ENCODE measurements at regions not wholly inside any gene's neighbourhood (a gene's known extent, or its start where the extent isn't known, plus 50 kb on each side); places are given as distances from the start of the nearest gene placed in this dataset.
"Not testable (repeated sequence)": the region's sequence is repeated elsewhere in the genome, so short reads cannot be mapped to it uniquely, and the experiment has no call there.

DNA sequence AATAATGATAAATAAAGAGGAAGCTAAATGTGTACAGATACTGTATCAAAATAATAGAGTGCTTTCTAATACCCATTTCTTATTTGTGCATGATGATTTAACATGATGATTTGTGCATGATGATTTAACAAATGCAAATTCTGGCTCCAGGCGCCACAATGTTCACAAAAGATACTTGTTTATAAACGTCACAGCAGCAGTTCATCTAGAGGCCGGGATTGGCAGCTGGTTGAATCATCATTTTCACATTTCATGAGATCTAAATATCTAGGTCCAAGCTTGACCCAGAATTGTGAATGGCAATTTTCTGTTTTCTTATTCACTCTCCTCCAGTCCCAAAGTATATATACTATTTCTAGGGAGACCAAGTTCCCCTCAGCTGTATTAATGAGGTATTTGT, 322.0 kb downstream of the SUCLG1 start:
- ATAC-seq = no peak
- H3K9me3 ChIP-seq (ENCODE audit: control insufficient read depth, low read length, poor library complexity, severe bottlenecking) = no peaks in the 10 kb centered on the region
- no peaks in the 10 kb centered on the region for H3K4me1 Mint-ChIP-seq
- DNase-seq = no peak
- peaks cover 14% of the 10 kb centered on the region for H3K27me3 Mint-ChIP-seq
- H3K36me3 Mint-ChIP-seq (ENCODE audit: low read depth) = no peaks in the 10 kb centered on the region
- H3K27ac Mint-ChIP-seq = no peak overlapping the region
- H3K4me3 Mint-ChIP-seq = no peak overlapping the region

DNA sequence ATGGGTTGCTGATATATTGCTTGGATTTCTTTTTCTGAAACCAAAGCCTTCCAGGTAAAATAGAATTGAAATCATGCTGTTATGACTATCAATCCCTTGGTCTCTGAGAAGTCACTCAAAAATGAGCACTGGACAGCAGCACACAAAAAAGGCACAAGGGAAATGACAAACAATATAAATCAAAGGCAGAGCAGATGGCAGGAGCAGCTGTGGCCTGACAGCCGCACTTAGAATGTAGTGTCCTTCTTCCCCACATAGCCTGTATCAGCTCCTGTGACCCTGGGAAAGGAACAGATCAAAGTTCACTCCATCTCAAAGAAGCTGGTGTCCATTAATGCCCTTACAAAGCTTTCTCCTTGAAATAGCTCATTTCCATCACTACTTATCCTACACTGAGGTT, 326.7 kb downstream of the SUCLG1 start:
- no peak overlapping the region for H3K27ac Mint-ChIP-seq
- H3K4me3 Mint-ChIP-seq = no peak overlapping the region
- no peaks in the 10 kb centered on the region for H3K36me3 Mint-ChIP-seq (ENCODE audit: low read depth)
- ATAC-seq (no peak), DNase-seq (no peak)
- no peaks in the 10 kb centered on the region for H3K4me1 Mint-ChIP-seq
- peaks cover 10% of the 10 kb centered on the region for H3K27me3 Mint-ChIP-seq
- H3K9me3 ChIP-seq (ENCODE audit: control insufficient read depth, low read length, poor library complexity, severe bottlenecking) = no peaks in the 10 kb centered on the region

DNA sequence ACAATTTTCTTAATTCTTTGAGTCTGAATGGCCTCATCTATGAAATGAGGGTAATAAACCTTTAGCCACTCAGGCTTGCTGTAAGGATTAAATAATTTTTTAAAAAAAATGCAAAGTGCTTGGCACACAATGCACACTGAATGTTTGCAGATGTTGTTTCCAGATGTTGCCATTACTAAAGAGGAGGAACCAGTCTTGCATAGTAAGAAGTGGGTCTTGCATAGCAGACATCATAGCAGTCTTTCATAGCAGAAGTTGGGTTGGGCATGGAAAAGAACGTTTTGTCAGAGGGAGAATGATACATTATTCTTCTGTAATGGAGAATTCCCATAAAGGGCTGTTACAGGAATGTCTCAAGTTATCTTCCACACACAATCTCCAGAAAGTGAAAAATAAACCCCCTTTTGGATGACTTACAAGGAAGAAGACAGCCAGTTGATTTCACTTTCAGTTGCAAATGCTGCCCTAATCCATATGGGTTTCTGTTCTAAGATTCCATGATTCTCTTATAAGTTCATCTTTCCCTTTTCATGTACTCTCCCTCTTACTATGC, 327.7 kb downstream of the SUCLG1 start:
- Mint-ChIP-seq H3K27me3 (peaks cover 9% of the 10 kb centered on the region), H3K4me3 (no peak overlapping the region), H3K27ac (no peak overlapping the region), H3K36me3 (ENCODE audit: low read depth) (no peaks in the 10 kb centered on the region), H3K4me1 (no peaks in the 10 kb centered on the region)
- no peaks in the 10 kb centered on the region for H3K9me3 ChIP-seq (ENCODE audit: control insufficient read depth, low read length, poor library complexity, severe bottlenecking)
- ATAC-seq (no peak), DNase-seq (no peak)

DNA sequence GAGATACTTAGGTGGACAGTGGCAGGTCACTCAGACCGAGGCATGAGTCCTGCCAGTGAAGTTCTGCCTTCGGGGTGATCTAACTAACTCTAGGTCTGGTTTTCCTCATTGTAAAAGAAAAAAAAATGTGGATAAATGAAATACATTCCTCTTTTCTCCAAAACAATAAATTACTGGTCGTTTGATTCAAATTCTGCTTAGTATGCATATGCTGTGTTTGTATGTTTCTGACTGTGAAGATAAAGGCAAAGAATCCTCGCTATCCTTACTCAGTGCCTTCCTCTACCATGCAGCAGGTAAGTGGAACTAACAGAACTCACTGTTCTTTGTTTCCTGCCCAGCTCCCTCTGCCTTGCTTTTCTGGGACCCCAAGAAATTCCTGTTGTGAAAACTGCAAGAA, 330.1 kb downstream of the SUCLG1 start:
- no peak for DNase-seq
- peaks cover 7% of the 10 kb centered on the region for H3K27me3 Mint-ChIP-seq
- no peaks in the 10 kb centered on the region for H3K9me3 ChIP-seq (ENCODE audit: control insufficient read depth, low read length, poor library complexity, severe bottlenecking)
- ATAC-seq = no peak
- no peak overlapping the region for H3K27ac Mint-ChIP-seq
- peaks cover 2% of the 10 kb centered on the region for H3K36me3 Mint-ChIP-seq (ENCODE audit: low read depth)
- no peaks in the 10 kb centered on the region for H3K4me1 Mint-ChIP-seq
- no peak overlapping the region for H3K4me3 Mint-ChIP-seq

DNA sequence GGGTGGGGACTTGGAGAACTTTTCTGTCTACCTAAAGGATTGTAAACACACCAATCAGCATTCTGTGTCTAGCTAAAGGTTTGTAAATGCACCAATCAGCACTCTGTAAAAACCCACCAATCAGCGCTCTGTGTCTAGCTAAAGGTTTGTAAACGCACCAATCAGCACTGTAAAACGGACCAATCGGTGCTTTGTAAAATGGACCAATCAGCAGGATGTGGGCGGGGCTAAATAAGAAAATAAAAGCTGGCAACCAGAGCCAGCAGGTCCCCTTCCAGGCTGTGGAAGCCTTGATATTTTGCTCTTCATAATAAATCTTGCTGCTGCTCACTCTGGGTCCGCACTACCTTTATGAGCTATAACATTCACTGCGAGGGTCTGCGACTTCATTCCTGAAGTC, 331.3 kb downstream of the SUCLG1 start:
- H3K27me3 Mint-ChIP-seq = peaks cover 13% of the 10 kb centered on the region

DNA sequence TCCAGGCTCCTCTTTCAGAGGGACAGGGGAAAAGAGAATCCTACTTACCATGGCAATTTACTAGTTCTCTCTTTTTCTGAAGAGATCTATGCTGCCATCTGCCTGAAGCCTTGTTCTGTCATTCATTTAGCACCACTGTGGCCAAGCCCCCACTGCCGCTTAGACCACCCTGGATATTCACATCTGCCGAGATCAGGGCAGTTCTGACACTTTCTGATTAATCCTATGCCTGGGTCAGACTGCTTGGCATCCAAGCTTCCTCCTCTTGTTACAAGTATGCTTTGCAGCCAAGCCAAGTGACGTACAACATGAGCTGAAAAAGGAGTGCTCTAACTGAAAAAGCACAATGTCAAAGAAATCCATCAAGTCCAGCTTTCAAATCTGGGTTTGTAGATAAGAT, 332.6 kb downstream of the SUCLG1 start:
- no peaks in the 10 kb centered on the region for H3K9me3 ChIP-seq (ENCODE audit: control insufficient read depth, low read length, poor library complexity, severe bottlenecking)
- no peak overlapping the region for H3K27ac Mint-ChIP-seq
- H3K27me3 Mint-ChIP-seq = peaks cover 23% of the 10 kb centered on the region
- H3K4me1 Mint-ChIP-seq = no peaks in the 10 kb centered on the region
- no peak for DNase-seq
- H3K4me3 Mint-ChIP-seq = no peak overlapping the region
- no peak for ATAC-seq
- peaks cover 2% of the 10 kb centered on the region for H3K36me3 Mint-ChIP-seq (ENCODE audit: low read depth)

More for the DNA sequence above, 331.3 kb downstream of the SUCLG1 start:
- H3K9me3 ChIP-seq (ENCODE audit: control insufficient read depth, low read length, poor library complexity, severe bottlenecking); DNase-seq; H3K27ac Mint-ChIP-seq; H3K4me1 Mint-ChIP-seq; ATAC-seq; H3K4me3 Mint-ChIP-seq; H3K36me3 Mint-ChIP-seq (ENCODE audit: low read depth): not testable (repeated sequence)

DNA sequence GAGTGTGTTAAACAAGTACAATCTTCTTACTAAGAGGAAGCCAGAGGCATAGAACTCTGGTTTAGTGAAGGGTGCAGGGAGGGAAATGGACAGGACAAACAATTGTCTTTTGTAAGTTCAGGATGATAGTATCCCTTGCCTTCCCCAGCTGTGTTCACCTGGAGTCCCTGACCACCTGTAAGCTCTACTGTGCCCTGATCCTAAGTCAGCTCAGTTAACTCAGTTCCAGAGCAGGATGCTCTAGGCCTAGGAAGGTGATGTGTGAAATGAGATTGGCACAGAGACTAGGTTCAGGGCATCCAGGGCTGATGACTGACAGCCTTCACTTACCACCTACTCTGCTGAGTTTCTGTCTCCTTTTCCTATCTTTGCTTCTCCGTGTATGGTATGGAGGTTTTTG, 333.0 kb downstream of the SUCLG1 start:
- Mint-ChIP-seq H3K4me3 (no peak overlapping the region), H3K27me3 (peaks cover 27% of the 10 kb centered on the region), H3K27ac (no peak overlapping the region), H3K4me1 (no peaks in the 10 kb centered on the region), H3K36me3 (ENCODE audit: low read depth) (peaks cover 2% of the 10 kb centered on the region)
- no peak for DNase-seq
- no peaks in the 10 kb centered on the region for H3K9me3 ChIP-seq (ENCODE audit: control insufficient read depth, low read length, poor library complexity, severe bottlenecking)
- ATAC-seq = no peak

DNA sequence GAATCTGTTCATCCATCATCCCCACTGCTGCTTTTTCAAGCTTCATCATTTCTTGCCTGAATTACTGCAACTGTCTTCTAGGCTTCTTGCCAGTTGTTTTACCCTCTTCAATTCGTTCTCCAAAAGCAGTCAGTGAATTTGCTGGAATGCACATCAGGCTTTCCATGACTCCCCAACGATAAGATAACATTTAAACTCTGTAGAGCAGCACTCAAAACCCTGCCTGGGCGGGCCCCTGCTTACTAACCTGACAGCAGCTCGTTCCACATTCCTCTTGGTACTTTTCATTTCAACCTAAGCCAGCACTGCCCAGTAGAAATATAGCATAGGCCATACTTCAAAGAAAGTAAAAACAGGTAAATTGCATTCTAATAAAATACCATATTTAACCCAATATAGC, 342.9 kb downstream of the SUCLG1 start:
- H3K4me1 Mint-ChIP-seq = no peaks in the 10 kb centered on the region
- DNase-seq = no peak
- no peaks in the 10 kb centered on the region for H3K9me3 ChIP-seq (ENCODE audit: control insufficient read depth, low read length, poor library complexity, severe bottlenecking)
- peaks cover 12% of the 10 kb centered on the region for H3K27me3 Mint-ChIP-seq
- H3K27ac Mint-ChIP-seq = no peak overlapping the region
- ATAC-seq = no peak
- H3K4me3 Mint-ChIP-seq = no peak overlapping the region
- H3K36me3 Mint-ChIP-seq (ENCODE audit: low read depth) = no peaks in the 10 kb centered on the region

DNA sequence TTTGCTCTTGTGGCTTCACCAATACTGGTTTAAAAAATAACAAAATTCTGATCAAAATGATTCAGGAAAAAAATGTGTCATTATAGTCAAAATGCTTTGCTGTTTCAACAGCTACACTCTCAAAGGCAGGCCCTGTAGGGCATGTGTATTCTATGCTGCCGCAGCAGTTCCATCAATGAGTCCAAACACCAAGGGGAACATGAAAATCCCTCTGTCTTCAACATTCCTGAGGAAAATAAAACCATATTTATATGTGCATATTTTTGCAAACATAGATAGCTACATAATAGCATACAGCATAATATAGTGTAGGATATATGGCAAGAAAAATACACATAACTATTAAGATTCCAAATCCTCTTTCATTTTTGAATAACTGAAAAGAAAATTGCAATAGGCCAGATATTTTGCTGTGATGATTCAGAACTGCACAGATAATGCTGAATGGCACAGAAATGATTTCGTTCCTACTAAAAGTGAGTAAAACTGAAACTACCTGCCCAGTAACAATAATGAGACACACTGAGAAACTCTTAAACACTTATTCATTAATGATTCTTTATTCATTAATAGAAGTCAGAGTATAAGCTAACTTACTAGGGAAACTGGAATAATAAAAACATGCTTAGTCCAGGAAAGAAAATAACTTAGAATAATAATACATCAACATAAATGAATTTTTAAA, 343.8 kb downstream of the SUCLG1 start:
- Mint-ChIP-seq H3K4me1 (no peaks in the 10 kb centered on the region), H3K27me3 (peaks cover 8% of the 10 kb centered on the region), H3K4me3 (no peak overlapping the region), H3K36me3 (ENCODE audit: low read depth) (no peaks in the 10 kb centered on the region), H3K27ac (no peak overlapping the region)
- H3K9me3 ChIP-seq (ENCODE audit: control insufficient read depth, low read length, poor library complexity, severe bottlenecking) = no peaks in the 10 kb centered on the region
- no peak for DNase-seq
- ATAC-seq = no peak

DNA sequence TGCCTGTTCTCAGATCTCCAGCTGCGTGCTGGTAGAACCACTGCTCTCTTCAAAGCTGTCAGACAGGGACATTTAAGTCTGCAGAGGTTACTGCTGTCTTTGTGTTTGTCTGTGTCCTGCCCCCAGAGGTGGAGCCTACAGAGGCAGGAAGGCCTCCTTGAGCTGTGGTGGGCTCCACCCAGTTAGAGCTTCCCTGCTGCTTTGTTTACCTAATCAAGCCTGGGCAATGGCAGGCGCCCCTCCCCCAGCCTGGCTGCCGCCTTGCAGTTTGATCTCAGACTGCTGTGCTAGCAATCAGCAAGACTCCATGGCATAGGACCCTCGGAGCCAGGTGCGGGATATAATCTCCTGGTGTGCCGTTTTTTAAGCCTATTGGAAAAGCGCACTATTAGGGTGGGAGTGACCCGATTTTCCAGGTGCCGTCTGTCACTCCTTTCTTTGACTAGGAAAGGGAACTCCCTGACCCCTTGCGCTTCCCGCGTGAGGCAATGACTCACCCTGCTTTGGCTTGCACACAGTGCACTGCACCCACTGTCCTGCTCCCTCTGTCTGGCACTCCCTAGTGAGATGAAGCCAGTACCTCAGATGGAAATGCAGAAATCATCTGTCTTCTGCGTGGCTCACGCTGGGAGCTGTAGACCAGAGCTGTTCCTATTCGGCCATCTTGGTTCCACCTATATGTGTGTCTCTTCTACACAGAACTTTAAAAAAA, 355.1 kb downstream of the SUCLG1 start:
- not testable (repeated sequence) for H3K4me3 Mint-ChIP-seq; ATAC-seq; H3K4me1 Mint-ChIP-seq; H3K36me3 Mint-ChIP-seq (ENCODE audit: low read depth); DNase-seq; H3K9me3 ChIP-seq (ENCODE audit: control insufficient read depth, low read length, poor library complexity, severe bottlenecking); H3K27ac Mint-ChIP-seq
- peaks cover 11% of the 10 kb centered on the region for H3K27me3 Mint-ChIP-seq

DNA sequence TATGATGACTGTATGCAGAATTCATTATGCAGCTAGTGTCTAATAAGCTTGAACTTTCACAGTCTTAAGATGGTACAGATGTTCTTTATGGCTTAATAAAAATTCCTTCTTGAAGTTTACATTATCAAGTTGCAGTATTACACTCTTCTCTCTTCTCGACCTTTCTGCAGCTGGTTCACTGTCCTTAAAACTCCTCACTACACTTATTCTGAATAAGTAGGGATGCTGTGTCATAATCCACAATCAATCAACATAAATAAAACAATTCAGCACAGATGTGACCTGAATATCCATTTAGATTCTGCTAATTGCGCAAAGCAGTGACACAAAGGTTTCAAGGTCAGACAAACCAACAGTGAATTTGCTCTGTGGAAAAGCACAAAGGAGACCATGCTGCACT, 356.8 kb downstream of the SUCLG1 start:
- Mint-ChIP-seq H3K4me1 (no peaks in the 10 kb centered on the region), H3K4me3 (no peak overlapping the region), H3K27ac (no peak overlapping the region), H3K36me3 (ENCODE audit: low read depth) (no peaks in the 10 kb centered on the region), H3K27me3 (peaks cover 11% of the 10 kb centered on the region)
- no peaks in the 10 kb centered on the region for H3K9me3 ChIP-seq (ENCODE audit: control insufficient read depth, low read length, poor library complexity, severe bottlenecking)
- ATAC-seq (no peak), DNase-seq (no peak)

DNA sequence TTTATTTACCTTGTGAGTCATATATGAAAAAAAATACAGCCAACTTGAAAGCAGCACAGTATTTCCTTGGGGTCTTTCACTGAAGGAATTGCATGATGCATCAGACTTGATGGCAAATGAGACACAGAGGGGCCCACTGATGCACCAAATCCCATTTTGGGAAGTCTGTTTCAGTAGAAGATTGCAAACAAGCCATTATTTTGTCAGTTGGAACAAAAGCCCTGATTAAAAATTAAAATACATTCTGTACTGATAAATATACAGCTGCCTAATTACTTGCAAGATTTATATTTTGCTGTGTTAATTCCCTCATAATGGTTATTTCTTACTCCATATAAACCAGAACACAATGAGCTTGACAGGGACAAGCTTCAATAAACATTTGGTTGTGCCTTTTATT, 370.4 kb downstream of the SUCLG1 start:
- Mint-ChIP-seq H3K27ac (no peak overlapping the region), H3K36me3 (ENCODE audit: low read depth) (no peaks in the 10 kb centered on the region), H3K4me1 (no peaks in the 10 kb centered on the region), H3K27me3 (peaks cover 18% of the 10 kb centered on the region), H3K4me3 (no peak overlapping the region)
- no peak for DNase-seq
- ATAC-seq = no peak
- H3K9me3 ChIP-seq (ENCODE audit: control insufficient read depth, low read length, poor library complexity, severe bottlenecking) = no peaks in the 10 kb centered on the region

DNA sequence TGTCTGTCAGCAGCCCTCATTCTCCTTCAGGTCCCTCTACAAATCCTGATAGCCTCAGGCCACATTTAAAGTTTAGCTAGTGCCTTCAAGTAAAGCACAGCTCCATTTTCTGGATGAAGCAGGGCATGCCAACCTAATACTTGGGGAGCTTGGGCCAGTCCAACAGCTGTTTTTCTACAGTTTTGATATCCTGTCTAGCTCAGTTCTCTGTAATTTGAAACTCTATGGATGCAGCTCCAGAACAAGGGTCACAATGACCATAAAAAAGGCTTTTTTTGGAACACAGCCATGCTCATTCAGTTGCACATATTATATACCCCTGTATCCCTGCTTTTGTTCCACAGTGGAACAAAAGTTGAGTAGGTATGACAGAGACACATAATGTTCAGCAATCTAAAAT, 373.5 kb downstream of the SUCLG1 start:
- Mint-ChIP-seq H3K27me3 (peaks cover 14% of the 10 kb centered on the region), H3K27ac (no peak overlapping the region), H3K4me3 (no peak overlapping the region), H3K4me1 (no peaks in the 10 kb centered on the region), H3K36me3 (ENCODE audit: low read depth) (no peaks in the 10 kb centered on the region)
- no peaks in the 10 kb centered on the region for H3K9me3 ChIP-seq (ENCODE audit: control insufficient read depth, low read length, poor library complexity, severe bottlenecking)
- DNase-seq (no peak), ATAC-seq (no peak)

DNA sequence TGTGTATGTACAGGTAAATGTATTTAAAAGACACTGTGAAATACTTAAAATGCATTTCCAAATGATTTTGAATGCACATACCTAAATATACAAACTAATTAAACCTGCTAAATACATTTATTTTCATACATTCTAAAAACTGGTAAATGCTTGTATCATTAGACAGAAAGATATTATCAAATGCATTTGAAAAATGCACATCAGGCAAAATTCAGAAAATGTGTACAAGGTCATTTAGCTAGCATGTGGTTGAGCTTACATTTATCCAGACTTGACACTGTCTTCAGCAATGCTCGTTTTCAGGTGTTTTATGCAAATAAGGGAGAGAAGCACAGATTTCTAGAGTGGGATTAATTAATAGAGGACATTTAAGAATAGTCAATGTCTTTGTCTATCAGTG, 374.2 kb downstream of the SUCLG1 start:
- Mint-ChIP-seq H3K36me3 (ENCODE audit: low read depth) (no peaks in the 10 kb centered on the region), H3K4me3 (no peak overlapping the region), H3K4me1 (no peaks in the 10 kb centered on the region), H3K27me3 (peaks cover 21% of the 10 kb centered on the region), H3K27ac (no peak overlapping the region)
- no peaks in the 10 kb centered on the region for H3K9me3 ChIP-seq (ENCODE audit: control insufficient read depth, low read length, poor library complexity, severe bottlenecking)
- DNase-seq (no peak), ATAC-seq (no peak)
